Left lung (tissue), 4 donors: ENCODE measurements at regions not wholly inside any gene's neighbourhood (a gene's known extent, or its start where the extent isn't known, plus 50 kb on each side); places are given as distances from the start of the nearest gene placed in this dataset.

Experiments
- ATAC-seq: fragments of 200-7000 bp; cut with Tn5 transposase; one replicate; pipeline ENCODE4 v1.9.1; 2020; ENCODE audit warnings: moderate library complexity
- DNase-seq, 4 donors: peaks; one replicate each; pipeline ENCODE4 v3.0.0-alpha.2; 2013 to 2020
- H3K27ac ChIP-seq, 2 donors: fragments of 200-600 bp; sonication (generic) in 1 of 2; one replicate each; pipeline versions ENCODE4 v1.5.0 to v1.8.0; 2020 to 2021
- H3K27me3 ChIP-seq, 2 donors: fragments of 200-600 bp; sonication (generic) in 1 of 2; one replicate each; pipeline versions ENCODE4 v1.5.0 to v1.8.0; 2020 to 2021
- H3K36me3 ChIP-seq, 2 donors: fragments of 200-600 bp; sonication (generic) in 1 of 2; one replicate each; pipeline versions ENCODE4 v1.5.0 to v1.8.0; 2020 to 2021
- H3K4me1 ChIP-seq, 2 donors: fragments of 200-600 bp; one replicate each; pipeline ENCODE4 v1.8.0; 2021
- H3K4me3 ChIP-seq, 2 donors: fragments of 200-600 bp; sonication (generic) in 1 of 2; one replicate each; pipeline versions ENCODE4 v1.5.0 to v1.8.0; 2020 to 2021; ENCODE audit warnings: mild to moderate bottlenecking in 1 of 2
- H3K9me3 ChIP-seq, 2 donors: fragments of 200-600 bp; sonication (generic) in 1 of 2; one replicate each; pipeline versions ENCODE4 v1.5.0 to v1.8.0; 2020 to 2021
- CTCF ChIP-seq, 2 donors: fragments of 200-600 bp; sonication (generic) in 1 of 2; IDR thresholded peaks; one replicate each; pipeline versions ENCODE4 v1.5.0 to v1.8.0; 2021; ENCODE audit warnings: antibody characterized with exemption in 2 of 2
- intact Hi-C, 2 donors: fragments of 100-400 bp; cut with DNase I; formaldehyde crosslinking; loops; one replicate each; pipeline versions ENCODE4 v1.11.2 to v1.14.2; 2022
- donor health status: DM: no; HTN: yes; CAD: no.
- donor health status: DM: no; HTN: no; CAD: no.

- intact Hi-C loops = no loop called here
- TF ChIP-seq CTCF (IDR thresholded peaks at IDR 0.05) = no peak
- H3K4me3 ChIP-seq = no peak overlapping the region
These were observed 118.5 kb upstream of the TWIST2 start for GRCh38 chr2:238729261-238729935.

GRCh38 chr2:238730001-238730669 is 117.8 kb upstream of the TWIST2 start:
- intact Hi-C loops = no loop called here
- no peaks in the 10 kb centered on the region for H3K36me3 ChIP-seq
- no peak overlapping the region for H3K4me3 ChIP-seq
- H3K27ac ChIP-seq = no peak overlapping the region
- no peak for ATAC-seq
- no peak for TF ChIP-seq CTCF (IDR thresholded peaks at IDR 0.05)
- peaks cover 0 to 2% of the 10 kb centered on the region in 2 donors for H3K9me3 ChIP-seq
- H3K27me3 ChIP-seq = no peaks in the 10 kb centered on the region
- DNase-seq = no peak
- no peaks in the 10 kb centered on the region for H3K4me1 ChIP-seq

More at GRCh38 chr2:238729261-238729935, 118.5 kb upstream of the TWIST2 start:
- Histone ChIP-seq H3K36me3 (no peaks in the 10 kb centered on the region), H3K27ac (peak overlapping the region; percentile 1 to 73), H3K27me3 (no peaks in the 10 kb centered on the region), H3K9me3 (peaks cover 0 to 2% of the 10 kb centered on the region in 2 donors), H3K4me1 (no peaks in the 10 kb centered on the region)
- DNase-seq = no peak
- no peak for ATAC-seq

DNA sequence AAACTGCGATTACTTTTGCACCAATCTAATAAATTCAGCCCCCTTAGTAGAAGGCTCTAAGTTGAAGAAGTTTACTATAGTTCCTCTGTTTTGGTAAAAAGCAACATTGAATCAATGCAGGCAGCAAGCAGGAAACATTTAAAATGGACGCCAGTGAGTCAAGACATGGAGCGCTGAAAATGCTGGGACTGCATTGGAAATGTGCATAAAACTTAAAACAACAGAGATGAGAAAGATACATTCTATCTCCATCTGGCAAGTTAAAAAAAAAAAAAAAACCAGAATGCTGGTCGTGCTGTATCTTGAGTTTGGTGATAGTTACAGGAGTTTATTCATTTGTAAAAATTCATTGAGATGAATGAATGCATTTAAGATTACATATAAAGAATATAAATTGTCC is 117.0 kb upstream of the TWIST2 start:
- Histone ChIP-seq H3K27me3 (no peaks in the 10 kb centered on the region), H3K9me3 (peaks cover 0 to 2% of the 10 kb centered on the region in 2 donors), H3K36me3 (no peaks in the 10 kb centered on the region), H3K4me1 (no peaks in the 10 kb centered on the region), H3K4me3 (no peak overlapping the region), H3K27ac (no peak overlapping the region)
- no peak for ATAC-seq
- no peak for DNase-seq
- no peak for TF ChIP-seq CTCF (IDR thresholded peaks at IDR 0.05)
- intact Hi-C loops = no loop called here

GRCh38 chr2:238731961-238732360 is 115.9 kb upstream of the TWIST2 start:
- ATAC-seq (peak; percentile 14), DNase-seq (no peak)
- no peaks in the 10 kb centered on the region for H3K4me1 ChIP-seq
- peaks cover 0 to 2% of the 10 kb centered on the region in 2 donors for H3K9me3 ChIP-seq
- no peaks in the 10 kb centered on the region for H3K27me3 ChIP-seq
- no peak overlapping the region for H3K4me3 ChIP-seq
- intact Hi-C loops = no loop called here
- TF ChIP-seq CTCF (IDR thresholded peaks at IDR 0.05) = no peak
- no peaks in the 10 kb centered on the region for H3K36me3 ChIP-seq
- no peak overlapping the region for H3K27ac ChIP-seq

DNA sequence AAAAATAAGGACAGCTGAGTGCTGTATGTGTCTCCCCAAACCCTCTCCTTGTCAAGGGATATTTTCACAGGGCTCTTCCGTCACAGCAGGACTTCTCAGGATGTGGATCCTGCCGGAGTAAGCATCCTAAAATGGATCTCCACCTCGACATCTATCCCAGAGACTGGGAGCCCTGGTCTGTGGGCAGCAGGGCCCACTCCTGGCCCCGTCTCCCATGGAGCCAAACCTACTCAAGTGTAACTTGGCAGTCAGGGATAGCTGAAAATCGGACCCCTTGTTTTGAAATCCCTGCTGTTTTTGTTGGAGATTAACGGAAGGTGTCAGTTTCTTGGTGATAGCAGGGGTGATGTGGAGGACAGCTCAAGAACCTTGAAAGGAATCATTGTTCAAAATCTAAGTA is 109.0 kb upstream of the TWIST2 start:
- no peak for DNase-seq
- intact Hi-C loops = no loop called here
- no peaks in the 10 kb centered on the region for H3K36me3 ChIP-seq
- H3K9me3 ChIP-seq = peaks cover 0 to 11% of the 10 kb centered on the region in 2 donors
- no peak overlapping the region for H3K27ac ChIP-seq
- H3K4me1 ChIP-seq = no peaks in the 10 kb centered on the region
- no peak for TF ChIP-seq CTCF (IDR thresholded peaks at IDR 0.05)
- H3K4me3 ChIP-seq = no peak overlapping the region
- ATAC-seq = no peak
- peaks cover 0 to 10% of the 10 kb centered on the region in 2 donors for H3K27me3 ChIP-seq
